Right renal pelvis (tissue), 4 donors: ENCODE measurements at regions not wholly inside any gene's neighbourhood (a gene's known extent, or its start where the extent isn't known, plus 50 kb on each side); places are given as distances from the start of the nearest gene placed in this dataset.

Source experiments
- DNase-seq, 4 donors: peaks; one replicate each; pipeline ENCODE4 v3.0.0-alpha.2; 2013; ENCODE audit warnings: low read depth in 4 of 4, low spot score in 3 of 4, missing footprints in 1 of 4

- DNase-seq: no peak
Measured at GRCh38 chr5:141753143-141753970, 71.3 kb upstream of the ARAP3 start.

- peak; percentile 59 to 88 (median 73) for DNase-seq
Measured at GRCh38 chr5:141747152-141748141, 65.4 kb upstream of the ARAP3 start.

GRCh38 chr5:141746395-141746794 is 64.4 kb upstream of the ARAP3 start:
- DNase-seq: no peak

DNA sequence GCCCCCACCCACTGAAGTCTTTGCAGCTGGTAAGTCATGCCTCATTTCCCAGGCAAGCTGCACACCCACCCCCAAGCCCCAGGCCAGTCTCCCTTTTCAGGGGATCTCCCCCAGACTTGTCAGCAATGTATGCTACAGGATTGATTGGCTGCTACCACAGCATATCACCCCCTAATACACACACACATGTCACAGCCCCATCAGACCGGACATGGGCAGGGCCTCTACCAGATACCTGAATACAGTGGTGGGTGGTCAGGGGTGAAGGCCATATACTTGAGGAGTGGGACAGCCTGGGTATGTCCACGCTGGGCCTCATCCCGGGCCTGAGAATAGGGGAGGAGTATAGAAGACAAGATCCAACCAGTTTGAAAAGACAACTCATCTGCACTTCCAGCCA is 63.4 kb upstream of the ARAP3 start:
- no peak for DNase-seq

DNA sequence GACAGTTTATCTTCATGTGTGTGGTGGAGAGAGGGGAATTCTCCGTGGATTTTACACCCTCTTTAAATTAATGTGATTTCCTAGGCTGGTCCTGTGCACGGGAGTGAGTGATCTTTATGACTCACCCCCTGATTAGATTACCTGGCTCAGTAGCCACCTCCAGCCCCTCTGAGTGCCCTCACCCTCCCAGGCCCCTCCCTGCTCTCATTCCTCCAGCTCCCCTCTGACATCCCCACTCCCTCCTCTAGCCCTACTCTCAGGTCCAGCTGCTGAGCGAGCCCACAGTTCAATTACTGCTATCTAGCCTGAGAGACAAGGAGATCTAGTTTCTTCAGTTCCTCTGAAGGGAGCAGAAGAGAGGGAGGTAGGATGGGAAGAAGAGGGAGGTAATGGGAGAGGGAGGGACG is 61.8 kb upstream of the ARAP3 start:
- no peak for DNase-seq

DNA sequence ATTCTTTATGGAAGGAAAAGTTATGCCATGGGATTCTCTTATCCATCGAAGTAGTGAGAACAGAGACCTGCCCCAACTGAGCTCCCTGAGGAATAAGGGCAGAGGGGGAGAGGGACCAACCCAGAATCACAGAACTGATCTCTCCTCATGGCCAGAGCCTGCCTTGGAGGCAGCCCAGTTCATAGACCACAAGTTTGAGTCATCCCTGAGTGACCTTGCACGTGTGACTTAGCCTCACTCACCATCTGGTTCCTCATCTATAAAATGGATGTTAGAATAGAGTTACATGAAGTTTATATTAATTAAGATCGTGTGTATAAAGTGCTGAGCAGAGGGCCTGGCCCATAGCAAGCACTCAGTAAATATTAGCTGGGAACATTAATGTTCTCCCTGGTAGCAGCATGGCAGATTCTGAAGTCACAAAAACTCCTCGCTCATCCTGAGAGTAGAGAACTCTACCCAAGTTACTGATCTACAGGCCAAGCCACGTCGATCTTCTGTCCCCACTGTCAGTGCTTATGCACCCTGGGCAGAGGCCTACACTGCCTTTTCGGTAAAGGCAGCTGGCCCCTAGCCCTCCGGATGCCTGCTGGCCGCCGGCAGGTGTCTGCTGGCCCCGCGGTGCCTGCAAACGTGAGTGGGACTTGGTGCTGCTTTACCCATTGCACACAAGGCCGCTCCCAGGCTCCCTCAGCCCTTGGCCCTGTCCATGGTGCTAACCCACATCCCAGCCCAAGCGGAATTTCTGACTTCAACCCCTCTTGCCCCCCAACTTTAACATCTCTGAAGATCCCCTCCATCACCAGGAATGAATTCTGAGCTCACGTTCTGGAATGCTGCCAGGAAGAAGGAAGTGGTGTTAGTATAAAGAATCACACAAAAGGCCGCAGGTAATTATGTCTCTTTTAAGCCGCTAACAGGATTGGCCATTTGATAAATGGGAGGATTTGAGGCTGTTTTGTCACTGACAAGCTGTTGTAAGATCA is 61.1 kb upstream of the ARAP3 start:
- peak in 3 of 4 donors; percentile 46 to 60 (median 55) for DNase-seq

DNA sequence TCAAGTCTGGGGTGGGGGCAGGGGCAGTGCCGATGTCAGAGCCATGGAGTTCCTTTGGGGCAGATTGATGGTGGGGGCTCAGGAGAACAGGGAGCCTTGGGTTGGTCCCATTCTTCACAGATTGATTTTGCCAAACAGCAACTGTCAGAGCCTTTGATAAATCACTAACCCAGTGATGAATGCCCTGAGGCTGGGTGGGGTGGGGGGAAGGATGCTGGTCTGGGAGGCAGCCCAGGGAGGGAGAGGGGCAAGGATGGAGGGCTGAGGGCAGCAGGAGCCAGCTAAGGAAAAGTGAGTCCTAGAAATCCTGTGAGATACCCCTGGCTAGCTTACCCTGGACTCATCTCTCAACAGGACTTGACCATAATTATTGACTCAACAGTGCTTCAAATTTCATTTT is 60.1 kb upstream of the ARAP3 start:
- no peak for DNase-seq

DNA sequence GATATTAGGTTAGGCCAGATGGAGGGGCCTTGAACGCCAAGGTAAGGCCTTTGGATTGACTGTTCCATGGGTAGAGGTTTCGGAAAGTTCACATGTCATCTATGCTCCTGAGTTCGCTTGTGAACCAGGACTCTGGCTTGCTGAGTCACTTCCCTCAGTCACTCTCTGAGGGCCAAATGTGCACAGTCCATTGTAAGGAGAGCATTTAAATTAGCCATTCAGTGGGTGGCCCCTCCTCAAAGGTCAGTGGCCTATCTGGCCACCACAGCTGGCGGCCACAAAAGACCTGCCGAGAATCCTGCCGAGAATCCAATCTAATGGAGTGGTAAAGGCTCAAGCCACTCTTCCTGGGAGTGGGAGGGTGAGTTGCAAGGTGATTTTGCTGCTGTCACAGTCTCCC is 58.9 kb upstream of the ARAP3 start:
- DNase-seq: no peak

GRCh38 chr5:141737535-141737934 is 55.5 kb upstream of the ARAP3 start:
- DNase-seq: no peak

DNA sequence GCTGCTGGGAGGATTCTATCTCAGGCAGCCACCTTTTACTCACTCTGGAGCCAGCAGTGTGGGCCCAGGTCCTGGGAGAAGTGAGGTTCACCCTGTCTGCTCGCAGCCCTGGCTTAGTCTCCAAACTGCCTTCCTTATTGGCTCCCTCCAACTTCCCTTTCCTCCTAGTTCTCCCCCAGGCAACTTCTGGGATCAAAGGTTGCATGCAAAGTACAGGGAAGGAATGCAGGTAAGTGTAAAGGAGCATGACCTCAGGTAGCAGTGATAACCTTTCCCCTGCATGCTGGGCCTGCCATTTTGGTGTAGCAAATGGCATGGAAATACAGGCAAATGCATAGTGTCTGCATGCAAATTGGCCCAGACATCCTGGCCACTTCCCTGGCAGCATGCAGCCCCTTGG is 53.8 kb upstream of the ARAP3 start:
- DNase-seq: no peak

DNA sequence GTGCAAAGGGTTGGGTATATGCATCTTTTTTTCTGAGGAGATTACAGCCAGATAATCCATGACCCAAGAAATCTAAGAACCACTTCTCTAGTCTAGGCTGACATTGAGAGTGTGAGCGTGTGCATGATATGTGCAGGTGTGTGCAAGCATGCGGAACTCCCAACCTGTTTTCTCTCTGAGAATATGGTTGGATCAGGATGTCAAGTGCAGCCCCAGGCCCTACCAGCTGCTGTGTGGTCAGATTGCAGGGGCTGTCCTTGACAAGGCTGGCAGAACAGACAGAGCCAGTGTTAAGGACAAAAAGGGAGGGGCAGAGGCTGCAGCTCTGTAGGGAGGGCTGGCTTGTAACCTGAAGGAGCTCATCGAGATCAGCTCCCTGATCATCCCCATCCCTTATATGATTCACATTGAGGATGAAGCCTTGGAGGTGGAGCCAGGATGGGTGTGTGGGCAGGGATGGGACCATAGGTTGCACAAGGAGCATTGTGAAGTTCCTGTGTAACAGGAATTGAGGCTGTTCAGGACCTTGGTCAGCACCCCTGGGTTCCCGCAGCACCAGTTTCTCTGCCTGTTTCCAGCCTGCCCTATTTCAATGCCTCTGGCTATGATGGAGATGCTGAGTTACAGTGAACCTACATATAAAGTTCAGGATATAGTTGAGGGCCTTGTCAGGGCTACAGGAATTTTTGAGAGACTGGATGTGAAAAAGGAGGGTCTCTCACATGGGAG is 52.6 kb upstream of the ARAP3 start:
- peak in 3 of 4 donors; percentile 61 to 70 (median 66) for DNase-seq

- DNase-seq: no peak
Measured at GRCh38 chr5:141733198-141733597, 51.2 kb upstream of the ARAP3 start.

- DNase-seq: no peak
Measured at GRCh38 chr5:141732417-141732816, 50.4 kb upstream of the ARAP3 start.
